ENCODE measurements at regions not wholly inside any gene's neighbourhood (a gene's known extent, or its start where the extent isn't known, plus 50 kb on each side); places are given as distances from the start of the nearest gene placed in this dataset.
"Not testable (repeated sequence)": the region's sequence is repeated elsewhere in the genome, so short reads cannot be mapped to it uniquely, and the experiment has no call there.

- TF ChIP-seq MAX (IDR thresholded peaks at IDR 0.05); SIN3A (IDR thresholded peaks at IDR 0.05; ENCODE audit: low read depth); CTCF (IDR thresholded peaks at IDR 0.05 in 2 of 3, conservative IDR thresholded peaks at IDR 0.05 in 1 of 3; ENCODE audit: borderline replicate concordance in 1 of 3, insufficient read depth in 1 of 3, low read depth in 2 of 3, low read length in 2 of 3); REST (IDR thresholded peaks at IDR 0.05; ENCODE audit: low read depth); ZNF274 (IDR thresholded peaks at IDR 0.05; ENCODE audit: low read depth, low read length); EZH2phosphoT487 (IDR thresholded peaks at IDR 0.05; ENCODE audit: borderline replicate concordance); ZBTB33 (IDR thresholded peaks at IDR 0.05; ENCODE audit: extremely low read depth, insufficient replicate concordance, low read length); EZH2 (IDR thresholded peaks at IDR 0.05); TCF7L2 (IDR thresholded peaks at IDR 0.05; ENCODE audit: borderline replicate concordance, extremely low read depth, insufficient read depth, insufficient read length); ZFX (IDR thresholded peaks at IDR 0.05); FOSL1 (IDR thresholded peaks at IDR 0.05; ENCODE audit: low read depth); POLR2AphosphoS5 (IDR thresholded peaks at IDR 0.05; ENCODE audit: low read depth, low read length): not testable (repeated sequence)
Observed at GRCh38 chr4:25511823-25512222, 134.8 kb downstream of the ANAPC4 start.
